ENCODE measurements at regions not wholly inside any gene's neighbourhood (a gene's known extent, or its start where the extent isn't known, plus 50 kb on each side); places are given as distances from the start of the nearest gene placed in this dataset.

DNA sequence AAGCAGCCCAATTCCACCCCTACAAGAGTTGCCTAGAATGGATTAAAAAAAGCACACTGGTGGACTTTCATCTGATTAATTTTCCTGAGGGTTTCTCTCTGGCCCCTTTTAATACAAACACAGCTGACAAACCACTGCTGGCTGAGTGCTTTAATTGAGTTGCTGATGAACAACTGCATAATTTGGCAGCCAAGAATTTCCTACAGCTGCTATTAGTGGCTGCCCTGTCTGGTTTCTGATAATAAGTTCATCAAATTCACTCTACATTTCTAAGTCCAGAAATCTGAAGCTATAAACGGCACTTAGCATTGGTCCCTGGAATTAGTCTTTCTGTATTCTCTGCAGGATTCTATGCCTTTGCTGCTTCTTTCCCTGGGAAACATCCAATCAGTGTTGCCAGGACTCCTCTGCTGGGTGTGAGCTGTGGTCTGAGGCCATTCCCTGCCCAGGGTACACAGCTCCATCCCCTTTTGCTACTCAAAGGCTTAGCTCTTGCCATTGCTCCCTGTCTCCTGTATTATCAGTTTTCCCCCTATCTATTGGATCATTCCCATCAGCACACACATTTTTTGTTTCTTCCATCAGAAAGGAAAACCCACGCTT lies 110.6 kb downstream of the LSM5 start:
- CTCF ChIA-PET = no interaction called here
- TF ChIP-seq, protein P1, sequence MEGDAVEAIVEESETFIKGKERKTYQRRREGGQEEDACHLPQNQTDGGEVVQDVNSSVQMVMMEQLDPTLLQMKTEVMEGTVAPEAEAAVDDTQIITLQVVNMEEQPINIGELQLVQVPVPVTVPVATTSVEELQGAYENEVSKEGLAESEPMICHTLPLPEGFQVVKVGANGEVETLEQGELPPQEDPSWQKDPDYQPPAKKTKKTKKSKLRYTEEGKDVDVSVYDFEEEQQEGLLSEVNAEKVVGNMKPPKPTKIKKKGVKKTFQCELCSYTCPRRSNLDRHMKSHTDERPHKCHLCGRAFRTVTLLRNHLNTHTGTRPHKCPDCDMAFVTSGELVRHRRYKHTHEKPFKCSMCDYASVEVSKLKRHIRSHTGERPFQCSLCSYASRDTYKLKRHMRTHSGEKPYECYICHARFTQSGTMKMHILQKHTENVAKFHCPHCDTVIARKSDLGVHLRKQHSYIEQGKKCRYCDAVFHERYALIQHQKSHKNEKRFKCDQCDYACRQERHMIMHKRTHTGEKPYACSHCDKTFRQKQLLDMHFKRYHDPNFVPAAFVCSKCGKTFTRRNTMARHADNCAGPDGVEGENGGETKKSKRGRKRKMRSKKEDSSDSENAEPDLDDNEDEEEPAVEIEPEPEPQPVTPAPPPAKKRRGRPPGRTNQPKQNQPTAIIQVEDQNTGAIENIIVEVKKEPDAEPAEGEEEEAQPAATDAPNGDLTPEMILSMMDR (IDR thresholded peaks at IDR 0.05; ENCODE audit: unreplicated experiment) = no peak
- no peak for DNase-seq
- Mint-ChIP-seq H3K4me3 (ENCODE audit: low read depth, unreplicated experiment) (no peak overlapping the region), H3K36me3 (ENCODE audit: insufficient read depth, unreplicated experiment) (no peaks in the 10 kb centered on the region), H3K27ac (ENCODE audit: unreplicated experiment) (no peak overlapping the region), H3K9me3 (ENCODE audit: low read depth, unreplicated experiment) (no peaks in the 10 kb centered on the region), H3K27me3 (ENCODE audit: unreplicated experiment) (peaks cover 86% of the 10 kb centered on the region), H3K4me1 (ENCODE audit: low read depth, unreplicated experiment) (peaks cover 1% of the 10 kb centered on the region)
- intact Hi-C loops (cut with micrococcal nuclease; ENCODE audit: unreplicated experiment) = no loop called here
- BruUV-seq (replicated peaks) = no TSS peak

DNA sequence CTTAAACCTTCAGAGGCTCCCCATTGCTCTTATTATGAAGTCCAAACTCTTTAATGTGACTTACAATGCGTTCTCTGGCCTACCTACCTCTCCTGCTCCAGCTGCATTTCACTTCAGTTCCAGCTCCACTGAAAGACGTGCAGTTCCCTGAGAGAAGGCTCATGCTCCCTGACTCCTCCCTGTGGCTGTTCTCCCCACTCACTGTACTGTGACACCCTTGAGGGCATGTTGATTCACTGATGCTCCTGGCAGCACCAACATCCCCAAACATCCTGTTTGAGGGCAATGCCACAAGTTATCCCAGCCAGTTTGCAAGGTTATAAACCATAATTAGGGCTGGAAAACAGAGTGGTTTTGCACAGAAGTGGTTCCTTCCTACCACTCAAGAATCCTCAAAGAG lies 111.2 kb downstream of the LSM5 start:
- H3K4me1 Mint-ChIP-seq (ENCODE audit: low read depth, unreplicated experiment) = peaks cover 7% of the 10 kb centered on the region
- DNase-seq = no peak
- intact Hi-C loops (cut with micrococcal nuclease; ENCODE audit: unreplicated experiment) = no loop called here
- TF ChIP-seq, protein P1 (IDR thresholded peaks at IDR 0.05; ENCODE audit: unreplicated experiment) = no peak
- no peak overlapping the region for H3K27ac Mint-ChIP-seq (ENCODE audit: unreplicated experiment)
- no TSS peak for BruUV-seq (replicated peaks)
- CTCF ChIA-PET = interaction anchor here (0.6 kb wide), 1 partner anchor 31 kb away, joined by 4 read pairs; no protein-coding TSS in a partner anchor
- no peak overlapping the region for H3K4me3 Mint-ChIP-seq (ENCODE audit: low read depth, unreplicated experiment)
- H3K27me3 Mint-ChIP-seq (ENCODE audit: unreplicated experiment) = peaks cover 86% of the 10 kb centered on the region
- no peaks in the 10 kb centered on the region for H3K36me3 Mint-ChIP-seq (ENCODE audit: insufficient read depth, unreplicated experiment)
- H3K9me3 Mint-ChIP-seq (ENCODE audit: low read depth, unreplicated experiment) = no peaks in the 10 kb centered on the region

DNA sequence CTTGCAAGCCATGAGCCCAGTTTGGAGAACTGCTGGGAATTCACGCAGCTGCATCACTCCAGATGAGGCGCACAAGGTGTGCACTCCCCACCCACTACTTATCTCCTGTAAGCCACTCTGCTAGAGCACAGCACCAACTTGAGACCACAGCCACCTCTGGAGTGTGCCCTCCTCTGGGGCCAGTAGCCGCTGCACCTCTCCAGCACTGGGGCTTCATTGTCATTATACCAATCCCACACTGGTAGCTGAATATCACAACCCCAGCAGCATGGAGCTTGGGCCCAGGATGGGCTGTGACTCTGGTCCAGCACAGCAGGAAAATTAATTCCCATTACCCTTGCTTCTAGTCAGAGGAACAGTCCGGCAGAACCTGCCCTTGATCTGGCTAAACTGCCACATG lies 125.6 kb downstream of the LSM5 start:
- H3K4me3 Mint-ChIP-seq (ENCODE audit: low read depth, unreplicated experiment) = no peak overlapping the region
- DNase-seq = no peak
- H3K27me3 Mint-ChIP-seq (ENCODE audit: unreplicated experiment) = peaks cover 80% of the 10 kb centered on the region
- BruUV-seq (replicated peaks) = no TSS peak
- no peaks in the 10 kb centered on the region for H3K4me1 Mint-ChIP-seq (ENCODE audit: low read depth, unreplicated experiment)
- H3K27ac Mint-ChIP-seq (ENCODE audit: unreplicated experiment) = no peak overlapping the region
- H3K9me3 Mint-ChIP-seq (ENCODE audit: low read depth, unreplicated experiment) = peaks cover 9% of the 10 kb centered on the region
- CTCF ChIA-PET = interaction anchor here (0.6 kb wide), 1 partner anchor 337 kb away, joined by 3 read pairs; no protein-coding TSS in a partner anchor
- TF ChIP-seq, protein P1 (IDR thresholded peaks at IDR 0.05; ENCODE audit: unreplicated experiment) = no peak
- no peaks in the 10 kb centered on the region for H3K36me3 Mint-ChIP-seq (ENCODE audit: insufficient read depth, unreplicated experiment)
- intact Hi-C loops (cut with micrococcal nuclease; ENCODE audit: unreplicated experiment) = no loop called here

DNA sequence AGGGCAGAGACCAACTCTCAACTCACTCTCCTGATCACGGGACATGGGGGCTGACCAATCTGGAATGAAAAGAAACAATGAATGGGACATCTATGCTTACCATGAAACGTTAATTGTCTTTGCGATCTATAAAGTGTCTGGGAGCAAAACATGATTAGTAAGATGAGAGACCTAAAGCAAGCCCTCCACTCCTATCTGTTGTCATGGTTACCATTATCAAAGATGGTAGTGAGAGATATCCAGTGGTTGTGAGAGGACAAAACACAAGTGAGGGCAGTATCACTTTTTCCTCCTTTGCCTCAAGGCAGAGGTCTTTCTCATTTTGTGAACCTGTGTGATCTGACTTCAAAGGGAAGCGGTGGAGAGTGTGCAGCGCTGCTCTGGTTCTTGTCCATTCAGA lies 130.1 kb downstream of the LSM5 start:
- intact Hi-C loops (cut with micrococcal nuclease; ENCODE audit: unreplicated experiment) = no loop called here
- no TSS peak for BruUV-seq (replicated peaks)
- CTCF ChIA-PET = no interaction called here
- DNase-seq = no peak
- Mint-ChIP-seq H3K4me3 (ENCODE audit: low read depth, unreplicated experiment) (no peak overlapping the region), H3K9me3 (ENCODE audit: low read depth, unreplicated experiment) (no peaks in the 10 kb centered on the region), H3K27ac (ENCODE audit: unreplicated experiment) (no peak overlapping the region), H3K27me3 (ENCODE audit: unreplicated experiment) (peaks cover 80% of the 10 kb centered on the region), H3K4me1 (ENCODE audit: low read depth, unreplicated experiment) (no peaks in the 10 kb centered on the region), H3K36me3 (ENCODE audit: insufficient read depth, unreplicated experiment) (no peaks in the 10 kb centered on the region)
- TF ChIP-seq, protein P1 (IDR thresholded peaks at IDR 0.05; ENCODE audit: unreplicated experiment) = no peak
